GM10248 (cell line): ENCODE measurements at regions not wholly inside any gene's neighbourhood (a gene's known extent, or its start where the extent isn't known, plus 50 kb on each side); places are given as distances from the start of the nearest gene placed in this dataset.

Experiments
- CTCF ChIA-PET: fragments of 300-600 bp; sonication (Branson Sonifier 250); formaldehyde crosslinking; extraction: SDS; loops from one replicate; lab custom pipeline; 2021; ENCODE audit warnings: antibody characterized with exemption; lab: Yijun Ruan, JAX
- POLR2A ChIA-PET: fragments of 350-650 bp; sonication (Branson Sonifier 250); formaldehyde crosslinking; extraction: SDS; loops from one replicate; lab custom pipeline; 2020; ENCODE audit warnings: antibody characterized with exemption; lab: Yijun Ruan, JAX
- DNase-seq: peaks from one replicate; pipeline ENCODE4 v3.0.0; 2012; ENCODE audit errors: extremely low spot score
- TF ChIP-seq, protein P1 (sequence below): IDR thresholded peaks from 2 replicates; pipeline ENCODE4 v1.5.1; 2012; ENCODE audit warnings: mild to moderate bottlenecking, low read depth; ENCODE audit errors: extremely low read depth, missing control alignments, control extremely low read depth

DNA sequence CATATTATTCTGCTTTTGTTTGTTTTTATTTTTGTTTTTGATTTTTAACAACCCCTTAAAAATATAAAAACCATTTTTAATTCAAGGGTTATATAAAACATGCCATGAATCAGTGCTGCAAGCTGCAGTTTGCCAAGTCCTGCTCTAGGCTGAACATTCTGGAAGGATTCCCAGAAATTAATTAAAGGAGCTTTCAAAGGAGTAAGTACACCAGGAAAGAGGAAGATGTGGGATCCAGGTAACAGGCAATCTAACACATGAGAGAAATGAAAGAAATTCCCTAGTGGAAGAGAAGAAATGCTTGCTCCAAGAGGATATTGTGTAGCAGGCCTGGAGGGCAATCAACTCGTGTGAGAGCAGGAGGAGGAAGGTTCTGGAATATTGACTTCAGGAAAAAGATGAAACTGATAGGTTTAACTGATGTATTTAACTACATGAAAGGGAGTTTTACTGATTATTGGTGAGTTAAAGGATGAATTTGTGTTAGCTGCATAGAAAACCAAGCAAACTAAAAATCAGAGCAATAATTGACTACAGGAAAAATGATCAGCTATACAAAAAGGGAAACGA is 146.0 kb upstream of the PHACTR1 start:
- ChIA-PET POLR2A (no interaction called here), CTCF (interaction anchor here (1.3 to 2.1 kb wide), 3 partner anchors 10 to 35 kb away, joined by 3 to 9 read pairs (median 6); no protein-coding TSS in a partner anchor)
- TF ChIP-seq, protein P1, sequence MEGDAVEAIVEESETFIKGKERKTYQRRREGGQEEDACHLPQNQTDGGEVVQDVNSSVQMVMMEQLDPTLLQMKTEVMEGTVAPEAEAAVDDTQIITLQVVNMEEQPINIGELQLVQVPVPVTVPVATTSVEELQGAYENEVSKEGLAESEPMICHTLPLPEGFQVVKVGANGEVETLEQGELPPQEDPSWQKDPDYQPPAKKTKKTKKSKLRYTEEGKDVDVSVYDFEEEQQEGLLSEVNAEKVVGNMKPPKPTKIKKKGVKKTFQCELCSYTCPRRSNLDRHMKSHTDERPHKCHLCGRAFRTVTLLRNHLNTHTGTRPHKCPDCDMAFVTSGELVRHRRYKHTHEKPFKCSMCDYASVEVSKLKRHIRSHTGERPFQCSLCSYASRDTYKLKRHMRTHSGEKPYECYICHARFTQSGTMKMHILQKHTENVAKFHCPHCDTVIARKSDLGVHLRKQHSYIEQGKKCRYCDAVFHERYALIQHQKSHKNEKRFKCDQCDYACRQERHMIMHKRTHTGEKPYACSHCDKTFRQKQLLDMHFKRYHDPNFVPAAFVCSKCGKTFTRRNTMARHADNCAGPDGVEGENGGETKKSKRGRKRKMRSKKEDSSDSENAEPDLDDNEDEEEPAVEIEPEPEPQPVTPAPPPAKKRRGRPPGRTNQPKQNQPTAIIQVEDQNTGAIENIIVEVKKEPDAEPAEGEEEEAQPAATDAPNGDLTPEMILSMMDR: no peak
- DNase-seq: no peak

DNA sequence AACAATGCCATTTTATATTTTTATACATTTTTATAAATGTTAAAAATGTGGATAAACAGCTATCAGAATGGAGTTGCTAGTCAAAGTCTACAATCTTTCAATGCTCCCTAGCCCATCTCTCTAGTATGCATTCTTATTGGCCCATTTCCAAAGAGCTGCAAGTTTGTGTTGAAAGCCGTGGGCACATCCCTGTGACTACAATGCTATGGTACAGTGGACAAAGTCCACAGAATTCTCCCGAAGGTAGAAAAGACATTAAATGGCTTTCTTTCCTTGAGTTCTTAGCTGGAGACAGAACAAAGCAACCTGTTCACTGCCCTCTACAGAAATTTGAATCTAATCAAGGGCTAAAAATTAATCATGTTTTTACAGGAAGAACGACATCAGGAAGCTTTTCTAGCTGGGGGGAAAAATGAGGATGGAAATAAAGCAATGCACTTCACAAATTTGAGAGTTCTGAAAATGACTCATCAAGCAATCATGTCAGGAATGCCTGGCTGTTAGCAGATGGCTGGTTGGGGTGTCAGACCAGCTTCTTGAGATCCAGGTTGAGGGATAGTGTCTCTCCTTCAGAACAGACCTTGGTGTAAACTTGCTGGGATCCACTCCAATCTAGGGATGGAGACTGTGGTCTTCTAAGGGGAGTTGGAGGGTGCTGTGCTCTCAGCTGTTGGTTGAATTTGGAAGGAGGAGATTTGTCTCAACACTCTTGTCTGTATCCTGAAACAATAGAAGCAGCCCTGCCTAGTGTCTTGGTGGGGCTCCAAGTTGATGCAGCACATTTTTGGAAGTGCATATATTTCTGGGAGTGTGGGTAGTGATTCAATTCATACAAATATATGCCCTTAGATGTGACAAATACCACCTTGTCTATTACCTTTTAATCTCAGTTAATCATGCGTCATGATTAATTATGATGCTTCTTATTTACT is 143.4 kb upstream of the PHACTR1 start:
- CTCF ChIA-PET: interaction anchor here (1.2 to 1.3 kb wide), 4 partner anchors 8 to 69 kb away, joined by 3 to 5 read pairs (median 4); no protein-coding TSS in a partner anchor
- no peak for DNase-seq
- POLR2A ChIA-PET: no interaction called here
- TF ChIP-seq, protein P1: no peak

DNA sequence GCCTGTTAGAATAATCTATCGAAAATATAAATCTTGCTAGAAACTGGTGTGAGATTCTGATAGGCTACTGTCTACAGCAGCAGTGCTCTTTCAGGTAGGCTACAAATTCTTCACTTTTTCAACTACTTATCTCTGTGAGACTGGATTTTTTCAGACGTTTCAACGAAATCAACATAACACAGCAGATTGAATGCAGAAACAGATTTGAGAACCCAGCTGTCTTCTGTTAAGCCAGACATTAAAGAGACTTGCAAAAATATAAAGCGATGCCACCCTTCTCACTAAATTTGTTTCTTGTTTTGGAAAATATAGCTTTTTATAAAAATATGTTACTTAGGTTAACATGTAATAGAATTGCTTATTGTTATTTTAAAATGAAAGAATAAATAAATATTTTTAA is 140.6 kb upstream of the PHACTR1 start:
- no peak for DNase-seq
- ChIA-PET CTCF (no interaction called here), POLR2A (no interaction called here)
- TF ChIP-seq, protein P1: no peak

DNA sequence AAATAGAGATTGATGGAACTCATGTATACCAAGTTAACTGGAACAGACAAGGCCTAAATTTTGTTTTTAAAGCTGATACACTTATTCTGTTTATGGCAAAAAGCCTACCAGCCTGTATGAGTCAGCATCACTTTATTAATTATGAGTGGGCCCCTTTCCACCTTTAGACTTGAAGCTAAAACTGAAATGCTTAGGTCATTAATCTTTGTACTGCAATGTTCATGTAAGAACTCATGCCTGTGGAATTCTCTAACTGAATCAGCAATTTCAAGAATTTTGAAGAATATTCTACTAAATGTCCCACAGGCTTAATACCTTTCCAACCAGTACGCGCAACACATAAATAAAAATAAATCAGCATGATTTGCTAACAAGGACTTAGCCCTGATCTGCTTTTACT is 140.2 kb upstream of the PHACTR1 start:
- ChIA-PET CTCF (no interaction called here), POLR2A (no interaction called here)
- TF ChIP-seq, protein P1: no peak
- no peak for DNase-seq

DNA sequence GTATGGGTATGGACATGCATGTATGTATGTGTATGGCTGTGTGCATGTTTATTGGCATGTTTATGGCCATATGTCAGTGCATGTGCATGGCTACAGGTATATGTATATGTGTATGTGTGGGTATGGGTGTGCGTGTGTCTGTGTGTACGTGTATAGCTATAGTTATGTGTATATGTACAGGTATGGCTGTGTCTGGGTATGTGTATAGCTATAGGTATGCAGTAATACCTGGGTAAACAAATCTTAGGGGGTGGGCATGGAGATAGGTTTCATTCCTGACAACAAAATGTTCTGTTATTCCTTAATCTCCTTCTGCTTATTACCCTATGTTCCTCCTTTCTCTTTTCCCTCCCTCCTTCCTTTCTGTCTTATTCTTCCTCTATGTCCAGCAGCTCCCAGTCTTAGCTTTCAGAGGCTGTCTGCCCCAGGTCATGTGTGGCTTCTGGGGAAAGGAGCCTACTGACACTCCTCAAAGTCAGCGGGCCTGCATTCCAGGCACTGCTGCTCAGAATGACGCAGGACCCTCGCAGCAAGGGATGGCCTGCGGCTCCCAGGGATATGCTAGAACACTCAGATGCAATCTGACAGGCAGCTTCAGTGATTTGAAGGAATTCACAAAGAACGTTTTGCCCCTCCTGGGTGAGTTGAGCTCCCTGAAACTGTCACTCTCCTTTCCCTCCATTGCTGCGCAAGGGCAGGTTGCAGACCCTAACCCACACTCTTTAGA is 139.3 kb upstream of the PHACTR1 start:
- TF ChIP-seq, protein P1: no peak
- POLR2A ChIA-PET: no interaction called here
- no peak for DNase-seq
- CTCF ChIA-PET: interaction anchor here (0.8 to 1.2 kb wide), 2 partner anchors 11 to 21 kb away, joined by 3 read pairs; no protein-coding TSS in a partner anchor

DNA sequence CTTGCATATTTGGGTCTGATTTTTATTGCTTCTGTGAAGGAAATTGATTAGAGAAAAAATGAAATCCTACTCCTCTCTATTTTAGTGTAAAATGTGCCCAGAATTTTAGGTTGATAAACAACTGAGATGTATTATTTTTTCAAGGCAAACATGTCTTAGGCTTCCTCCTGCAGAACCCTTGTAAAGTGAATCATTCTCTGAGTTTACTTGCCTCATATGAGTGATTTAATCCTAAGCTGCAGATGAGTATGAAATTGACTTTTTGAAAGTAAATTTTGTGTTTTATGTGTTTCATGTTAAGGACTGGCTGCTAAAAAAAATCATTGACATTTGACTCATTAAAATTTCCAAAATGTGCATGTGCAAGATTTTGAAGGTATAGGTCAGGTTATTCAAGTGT is 138.5 kb upstream of the PHACTR1 start:
- no peak for DNase-seq
- ChIA-PET POLR2A (no interaction called here), CTCF (no interaction called here)
- TF ChIP-seq, protein P1: no peak
